GM18502 (cell line): ENCODE measurements at regions not wholly inside any gene's neighbourhood (a gene's known extent, or its start where the extent isn't known, plus 50 kb on each side); places are given as distances from the start of the nearest gene placed in this dataset.
"Not testable (repeated sequence)": the region's sequence is repeated elsewhere in the genome, so short reads cannot be mapped to it uniquely, and the experiment has no call there.

Source experiments
- ATAC-seq: cut with Tn5 transposase; IDR thresholded peaks from one replicate; pipeline ENCODE4 v1.9.1; 2021; ENCODE audit warnings: mild to moderate bottlenecking; ENCODE audit not compliant: unreplicated experiment, poor library complexity

- ATAC-seq, result no peak
Measured at GRCh38 chr10:2099321-2099720, 362.0 kb upstream of the ADARB2 start.

GRCh38 chr10:2097937-2098336 is 360.6 kb upstream of the ADARB2 start:
- ATAC-seq, result no peak

GRCh38 chr10:2094171-2094570 is 356.8 kb upstream of the ADARB2 start:
- no peak for ATAC-seq

- no peak for ATAC-seq
Measured at GRCh38 chr10:2083591-2083990, 346.3 kb upstream of the ADARB2 start.

- peak; percentile 36 for ATAC-seq
Measured at GRCh38 chr10:2081501-2081900, 344.2 kb upstream of the ADARB2 start.

GRCh38 chr10:2079603-2080078 is 342.3 kb upstream of the ADARB2 start:
- ATAC-seq, result no peak

GRCh38 chr10:2077231-2077630 is 339.9 kb upstream of the ADARB2 start:
- ATAC-seq, result no peak

- ATAC-seq, result no peak
Measured at GRCh38 chr10:2076528-2076927, 339.2 kb upstream of the ADARB2 start.

GRCh38 chr10:2067015-2067414 is 329.7 kb upstream of the ADARB2 start:
- no peak for ATAC-seq

- ATAC-seq, result no peak
Measured at GRCh38 chr10:2054728-2055127, 317.4 kb upstream of the ADARB2 start.

- ATAC-seq, result no peak
Measured at GRCh38 chr10:2053805-2054204, 316.5 kb upstream of the ADARB2 start.

GRCh38 chr10:2051108-2051507 is 313.8 kb upstream of the ADARB2 start:
- ATAC-seq, result no peak

GRCh38 chr10:2049560-2049959 is 312.2 kb upstream of the ADARB2 start:
- ATAC-seq, result no peak

GRCh38 chr10:2048337-2048973 is 311.1 kb upstream of the ADARB2 start:
- ATAC-seq, result no peak

GRCh38 chr10:2047679-2048078 is 310.4 kb upstream of the ADARB2 start:
- no peak for ATAC-seq

GRCh38 chr10:2043379-2043778 is 306.1 kb upstream of the ADARB2 start:
- ATAC-seq, result no peak

GRCh38 chr10:2038036-2038435 is 300.7 kb upstream of the ADARB2 start:
- ATAC-seq, result no peak

GRCh38 chr10:2037246-2037645 is 299.9 kb upstream of the ADARB2 start:
- no peak for ATAC-seq

- no peak for ATAC-seq
Measured at GRCh38 chr10:2036209-2036608, 298.9 kb upstream of the ADARB2 start.

GRCh38 chr10:2030046-2030445 is 292.7 kb upstream of the ADARB2 start:
- ATAC-seq, result no peak

GRCh38 chr10:2026936-2027335 is 289.6 kb upstream of the ADARB2 start:
- no peak for ATAC-seq

GRCh38 chr10:2024750-2025149 is 287.4 kb upstream of the ADARB2 start:
- not testable (repeated sequence) for ATAC-seq

- ATAC-seq, result no peak
Measured at GRCh38 chr10:2023687-2024086, 286.4 kb upstream of the ADARB2 start.
